Activated CD8-positive, alpha-beta memory T cell treated with anti-CD3 and anti-CD28 coated beads, Interleukin-2, amount 10 ng/mL, durations not matched to agents 7 days and 5 days (primary cell): ENCODE measurements at regions not wholly inside any gene's neighbourhood (a gene's known extent, or its start where the extent isn't known, plus 50 kb on each side); places are given as distances from the start of the nearest gene placed in this dataset.
"Not testable (repeated sequence)": the region's sequence is repeated elsewhere in the genome, so short reads cannot be mapped to it uniquely, and the experiment has no call there.

ENCODE experiments used
- ATAC-seq: fragments of 150-1000 bp; cut with Tn5 transposase; one replicate; pipeline ENCODE4 v1.10.0; 2021; ENCODE audit warnings: moderate library complexity
- CTCF ChIA-PET: fragments of 350-600 bp; sonication (Branson Sonifier 250); formaldehyde crosslinking; loops from one replicate; lab custom pipeline; 2021; ENCODE audit warnings: antibody characterized with exemption; lab: Charles Lee
- DNase-seq: peaks from one replicate; pipeline ENCODE4 v3.0.0-alpha.2; 2020
- H3K27ac Mint-ChIP-seq: one replicate; pipeline ENCODE4 v1.8.0; 2021; ENCODE audit warnings: mild to moderate bottlenecking, mixed read lengths
- H3K27me3 Mint-ChIP-seq: one replicate; pipeline ENCODE4 v1.8.0; 2021; ENCODE audit warnings: mixed read lengths
- H3K36me3 Mint-ChIP-seq: one replicate; pipeline ENCODE4 v1.8.0; 2021; ENCODE audit warnings: mild to moderate bottlenecking, mixed read lengths
- H3K4me1 Mint-ChIP-seq: one replicate; pipeline ENCODE4 v1.8.0; 2021; ENCODE audit warnings: mixed read lengths
- H3K4me3 Mint-ChIP-seq: one replicate; pipeline ENCODE4 v1.8.0; 2021; ENCODE audit warnings: mild to moderate bottlenecking, moderate library complexity, mixed read lengths
- H3K9me3 Mint-ChIP-seq: one replicate; pipeline ENCODE4 v1.8.0; 2022; ENCODE audit warnings: low read depth, mixed read lengths

GRCh38 chr18:43849831-43850230 lies 572.5 kb upstream of the SYT4 start:
- H3K4me3 Mint-ChIP-seq, H3K27me3 Mint-ChIP-seq, H3K4me1 Mint-ChIP-seq, H3K27ac Mint-ChIP-seq, CTCF ChIA-PET, DNase-seq, ATAC-seq, H3K9me3 Mint-ChIP-seq, H3K36me3 Mint-ChIP-seq: not testable (repeated sequence)

GRCh38 chr18:43855376-43855775 lies 578.1 kb upstream of the SYT4 start:
- H3K4me3 Mint-ChIP-seq = no peak overlapping the region
- H3K4me1 Mint-ChIP-seq = no peaks in the 10 kb centered on the region
- no peak overlapping the region for H3K27ac Mint-ChIP-seq
- peaks cover 10% of the 10 kb centered on the region for H3K9me3 Mint-ChIP-seq
- H3K27me3 Mint-ChIP-seq = no peaks in the 10 kb centered on the region
- CTCF ChIA-PET = no interaction called here
- DNase-seq (no peak), ATAC-seq (no peak)
- H3K36me3 Mint-ChIP-seq = no peaks in the 10 kb centered on the region

GRCh38 chr18:43863180-43863579 lies 585.9 kb upstream of the SYT4 start:
- Mint-ChIP-seq H3K36me3 (no peaks in the 10 kb centered on the region), H3K27ac (no peak overlapping the region), H3K27me3 (no peaks in the 10 kb centered on the region), H3K4me1 (no peaks in the 10 kb centered on the region), H3K4me3 (no peak overlapping the region), H3K9me3 (peaks cover 7% of the 10 kb centered on the region)
- DNase-seq = no peak
- ATAC-seq = no peak
- CTCF ChIA-PET = no interaction called here

- no peak for ATAC-seq
Measured at GRCh38 chr18:43866696-43867095, 589.4 kb upstream of the SYT4 start.

GRCh38 chr18:43868497-43868995 lies 591.3 kb upstream of the SYT4 start:
- Mint-ChIP-seq H3K27ac (no peak overlapping the region), H3K4me1 (no peaks in the 10 kb centered on the region), H3K4me3 (no peak overlapping the region), H3K36me3 (no peaks in the 10 kb centered on the region), H3K9me3 (peaks cover 6% of the 10 kb centered on the region), H3K27me3 (no peaks in the 10 kb centered on the region)
- no peak for DNase-seq
- CTCF ChIA-PET = interaction anchor here (1.0 kb wide), 1 partner anchor 38 kb away, joined by 3 read pairs; no protein-coding TSS in a partner anchor
- no peak for ATAC-seq

More at GRCh38 chr18:43866696-43867095, 589.4 kb upstream of the SYT4 start:
- no peak for DNase-seq
- CTCF ChIA-PET = no interaction called here
- no peak overlapping the region for H3K27ac Mint-ChIP-seq
- H3K36me3 Mint-ChIP-seq = no peaks in the 10 kb centered on the region
- H3K4me3 Mint-ChIP-seq = no peak overlapping the region
- H3K4me1 Mint-ChIP-seq = no peaks in the 10 kb centered on the region
- H3K27me3 Mint-ChIP-seq = no peaks in the 10 kb centered on the region
- H3K9me3 Mint-ChIP-seq = peaks cover 7% of the 10 kb centered on the region

GRCh38 chr18:43869451-43870008 lies 592.2 kb upstream of the SYT4 start:
- H3K4me1 Mint-ChIP-seq = no peaks in the 10 kb centered on the region
- CTCF ChIA-PET = no interaction called here
- no peaks in the 10 kb centered on the region for H3K36me3 Mint-ChIP-seq
- H3K27ac Mint-ChIP-seq = no peak overlapping the region
- no peaks in the 10 kb centered on the region for H3K27me3 Mint-ChIP-seq
- no peak overlapping the region for H3K4me3 Mint-ChIP-seq
- DNase-seq (no peak), ATAC-seq (no peak)
- H3K9me3 Mint-ChIP-seq = peaks cover 2% of the 10 kb centered on the region

GRCh38 chr18:43870626-43871025 lies 593.3 kb upstream of the SYT4 start:
- Mint-ChIP-seq H3K27me3 (no peaks in the 10 kb centered on the region), H3K4me3 (no peak overlapping the region), H3K36me3 (no peaks in the 10 kb centered on the region), H3K9me3 (no peaks in the 10 kb centered on the region), H3K27ac (no peak overlapping the region), H3K4me1 (no peaks in the 10 kb centered on the region)
- CTCF ChIA-PET = no interaction called here
- ATAC-seq = no peak
- no peak for DNase-seq

- DNase-seq (no peak), ATAC-seq (no peak)
- Mint-ChIP-seq H3K4me1 (no peaks in the 10 kb centered on the region), H3K4me3 (no peak overlapping the region), H3K9me3 (peaks cover 13% of the 10 kb centered on the region), H3K27ac (no peak overlapping the region), H3K27me3 (no peaks in the 10 kb centered on the region), H3K36me3 (no peaks in the 10 kb centered on the region)
- CTCF ChIA-PET = no interaction called here
Measured at GRCh38 chr18:43875511-43875910, 598.2 kb upstream of the SYT4 start.

GRCh38 chr18:43876286-43876685 lies 599.0 kb upstream of the SYT4 start:
- H3K36me3 Mint-ChIP-seq = no peaks in the 10 kb centered on the region
- H3K4me3 Mint-ChIP-seq = no peak overlapping the region
- H3K27me3 Mint-ChIP-seq = no peaks in the 10 kb centered on the region
- peaks cover 13% of the 10 kb centered on the region for H3K9me3 Mint-ChIP-seq
- H3K4me1 Mint-ChIP-seq = no peaks in the 10 kb centered on the region
- no peak for ATAC-seq
- no peak for DNase-seq
- no peak overlapping the region for H3K27ac Mint-ChIP-seq
- CTCF ChIA-PET = interaction anchor here (0.6 to 1.0 kb wide), 2 partner anchors 15 to 1377 kb away, joined by 3 read pairs; no protein-coding TSS in a partner anchor

- H3K9me3 Mint-ChIP-seq = peaks cover 13% of the 10 kb centered on the region
- no peak overlapping the region for H3K27ac Mint-ChIP-seq
- H3K36me3 Mint-ChIP-seq = no peaks in the 10 kb centered on the region
- DNase-seq (no peak), ATAC-seq (no peak)
- CTCF ChIA-PET = interaction anchor here (0.6 to 1.0 kb wide), 2 partner anchors 15 to 1377 kb away, joined by 3 read pairs; no protein-coding TSS in a partner anchor
- no peaks in the 10 kb centered on the region for H3K4me1 Mint-ChIP-seq
- no peak overlapping the region for H3K4me3 Mint-ChIP-seq
- no peaks in the 10 kb centered on the region for H3K27me3 Mint-ChIP-seq
Measured at GRCh38 chr18:43876748-43877147, 599.5 kb upstream of the SYT4 start.

GRCh38 chr18:43877616-43878321 lies 600.5 kb upstream of the SYT4 start:
- no peak overlapping the region for H3K4me3 Mint-ChIP-seq
- CTCF ChIA-PET = interaction anchor here (0.6 to 1.0 kb wide), 2 partner anchors 16 to 1799 kb away, joined by 3 to 4 read pairs; no protein-coding TSS in a partner anchor
- H3K27me3 Mint-ChIP-seq = no peaks in the 10 kb centered on the region
- no peaks in the 10 kb centered on the region for H3K4me1 Mint-ChIP-seq
- H3K36me3 Mint-ChIP-seq = no peaks in the 10 kb centered on the region
- no peak for DNase-seq
- no peak for ATAC-seq
- no peak overlapping the region for H3K27ac Mint-ChIP-seq
- H3K9me3 Mint-ChIP-seq = peaks cover 15% of the 10 kb centered on the region

GRCh38 chr18:43879415-43879814 lies 602.1 kb upstream of the SYT4 start:
- CTCF ChIA-PET = no interaction called here
- no peaks in the 10 kb centered on the region for H3K27me3 Mint-ChIP-seq
- no peak overlapping the region for H3K4me3 Mint-ChIP-seq
- DNase-seq = no peak
- H3K27ac Mint-ChIP-seq = no peak overlapping the region
- no peak for ATAC-seq
- H3K9me3 Mint-ChIP-seq = peaks cover 15% of the 10 kb centered on the region
- no peaks in the 10 kb centered on the region for H3K4me1 Mint-ChIP-seq
- no peaks in the 10 kb centered on the region for H3K36me3 Mint-ChIP-seq

- Mint-ChIP-seq H3K27ac (no peak overlapping the region), H3K27me3 (no peaks in the 10 kb centered on the region), H3K4me3 (no peak overlapping the region), H3K36me3 (no peaks in the 10 kb centered on the region), H3K4me1 (no peaks in the 10 kb centered on the region), H3K9me3 (peaks cover 13% of the 10 kb centered on the region)
- no peak for DNase-seq
- ATAC-seq = no peak
- CTCF ChIA-PET = no interaction called here
Measured at GRCh38 chr18:43882358-43883055, 605.2 kb upstream of the SYT4 start.
